Right atrium auricular region (tissue), 2 donors: ENCODE measurements at regions not wholly inside any gene's neighbourhood (a gene's known extent, or its start where the extent isn't known, plus 50 kb on each side); places are given as distances from the start of the nearest gene placed in this dataset.

Source experiments
- DNase-seq: peaks from one replicate; pipeline ENCODE4 v3.0.0-alpha.2; 2019; ENCODE audit warnings: low spot score
- H3K27ac ChIP-seq, 2 donors: fragments of 200-600 bp; sonication (generic); 1 replicate in 1 of 2; 2 replicates in 1 of 2; pipeline ENCODE4 v1.5.1; 2016 to 2019
- H3K27me3 ChIP-seq, 2 donors: fragments of 200-600 bp; sonication (generic); one replicate each; pipeline versions ENCODE4 v1.5.1 to v1.6.0; 2017 to 2019
- H3K36me3 ChIP-seq: fragments of 200-600 bp; sonication (generic); one replicate; pipeline ENCODE4 v1.5.1; 2016
- H3K4me1 ChIP-seq, 2 donors: fragments of 200-600 bp; sonication (generic); one replicate each; pipeline versions ENCODE4 v1.5.1 to v1.6.0; 2017 to 2019
- H3K4me3 ChIP-seq, 2 donors: fragments of 200-600 bp; sonication (generic); 1 replicate in 1 of 2; 2 replicates in 1 of 2; pipeline ENCODE4 v1.5.1; 2017 to 2019; ENCODE audit warnings: mild to moderate bottlenecking in 1 of 2, moderate library complexity in 1 of 2
- H3K9me3 ChIP-seq, 2 donors: fragments of 200-600 bp; sonication (generic); one replicate each; pipeline ENCODE4 v1.5.1; 2019
- CTCF ChIP-seq, 2 donors: fragments of 200-600 bp; sonication (generic); IDR thresholded peaks; one replicate each; pipeline ENCODE4 v1.5.1; 2019; ENCODE audit warnings: antibody characterized with exemption in 2 of 2

GRCh38 chr6:33967966-33968724, 164.3 kb upstream of the MLN start:
- H3K27ac ChIP-seq = no peak overlapping the region
- H3K9me3 ChIP-seq = peaks cover 0 to 10% of the 10 kb centered on the region in 2 donors
- no peak for DNase-seq
- H3K4me1 ChIP-seq = no peaks in the 10 kb centered on the region
- TF ChIP-seq CTCF (IDR thresholded peaks at IDR 0.05) = no peak
- no peak overlapping the region for H3K4me3 ChIP-seq
- H3K27me3 ChIP-seq = no peaks in the 10 kb centered on the region
- H3K36me3 ChIP-seq = no peaks in the 10 kb centered on the region

- Histone ChIP-seq H3K4me3 (no peak overlapping the region), H3K27me3 (no peaks in the 10 kb centered on the region), H3K9me3 (peaks cover 0 to 4% of the 10 kb centered on the region in 2 donors), H3K27ac (no peak overlapping the region), H3K4me1 (no peaks in the 10 kb centered on the region), H3K36me3 (no peaks in the 10 kb centered on the region)
- DNase-seq = no peak
- TF ChIP-seq CTCF (IDR thresholded peaks at IDR 0.05) = no peak
Observed at GRCh38 chr6:33967265-33967767, 163.5 kb upstream of the MLN start.

GRCh38 chr6:33966536-33966935, 162.7 kb upstream of the MLN start:
- H3K9me3 ChIP-seq = no peaks in the 10 kb centered on the region
- no peaks in the 10 kb centered on the region for H3K27me3 ChIP-seq
- TF ChIP-seq CTCF (IDR thresholded peaks at IDR 0.05) = no peak
- H3K27ac ChIP-seq = no peak overlapping the region
- no peaks in the 10 kb centered on the region for H3K4me1 ChIP-seq
- no peaks in the 10 kb centered on the region for H3K36me3 ChIP-seq
- no peak for DNase-seq
- no peak overlapping the region for H3K4me3 ChIP-seq

GRCh38 chr6:33965766-33966165, 162.0 kb upstream of the MLN start:
- H3K27me3 ChIP-seq = no peaks in the 10 kb centered on the region
- H3K36me3 ChIP-seq = no peaks in the 10 kb centered on the region
- no peak for DNase-seq
- no peaks in the 10 kb centered on the region for H3K9me3 ChIP-seq
- TF ChIP-seq CTCF (IDR thresholded peaks at IDR 0.05) = no peak
- no peak overlapping the region for H3K27ac ChIP-seq
- no peak overlapping the region for H3K4me3 ChIP-seq
- no peaks in the 10 kb centered on the region for H3K4me1 ChIP-seq

- no peaks in the 10 kb centered on the region for H3K36me3 ChIP-seq
- H3K4me3 ChIP-seq = no peak overlapping the region
- H3K27me3 ChIP-seq = no peaks in the 10 kb centered on the region
- H3K4me1 ChIP-seq = no peaks in the 10 kb centered on the region
- H3K9me3 ChIP-seq = no peaks in the 10 kb centered on the region
- no peak overlapping the region for H3K27ac ChIP-seq
- no peak for DNase-seq
- no peak for TF ChIP-seq CTCF (IDR thresholded peaks at IDR 0.05)
Observed at GRCh38 chr6:33964387-33964786, 160.6 kb upstream of the MLN start.
